CD4-positive, alpha-beta T cell treated with Interleukin-21 for 1 hour (primary cell): ENCODE measurements at regions not wholly inside any gene's neighbourhood (a gene's known extent, or its start where the extent isn't known, plus 50 kb on each side); places are given as distances from the start of the nearest gene placed in this dataset.
"Not testable (repeated sequence)": the region's sequence is repeated elsewhere in the genome, so short reads cannot be mapped to it uniquely, and the experiment has no call there.

Source experiments
- DNase-seq: peaks from one replicate; pipeline ENCODE4 v3.0.0-alpha.2; 2020

GRCh38 chr4:179048839-179049453 is 1606.7 kb upstream of the AGA start:
- DNase-seq = no peak

- DNase-seq = no peak
Observed at GRCh38 chr4:179051206-179051605, 1609.0 kb upstream of the AGA start.

- DNase-seq = no peak
Observed at GRCh38 chr4:179059396-179059795, 1617.2 kb upstream of the AGA start.

- not testable (repeated sequence) for DNase-seq
Observed at GRCh38 chr4:179066254-179066653, 1624.0 kb upstream of the AGA start.

- DNase-seq = no peak
Observed at GRCh38 chr4:179071131-179071530, 1628.9 kb upstream of the AGA start.

- no peak for DNase-seq
Observed at GRCh38 chr4:179076865-179077264, 1634.6 kb upstream of the AGA start.

- DNase-seq = no peak
Observed at GRCh38 chr4:179095585-179096221, 1653.5 kb upstream of the AGA start.

GRCh38 chr4:179097741-179098140 is 1655.5 kb upstream of the AGA start:
- no peak for DNase-seq

- DNase-seq = no peak
Observed at GRCh38 chr4:179110356-179110755, 1668.1 kb upstream of the AGA start.

GRCh38 chr4:179110816-179111215 is 1668.6 kb upstream of the AGA start:
- no peak for DNase-seq

GRCh38 chr4:179112441-179113170 is 1670.4 kb upstream of the AGA start:
- DNase-seq = no peak

GRCh38 chr4:179114615-179115014 is 1672.4 kb upstream of the AGA start:
- DNase-seq = no peak

GRCh38 chr4:179116011-179116410 is 1673.8 kb upstream of the AGA start:
- DNase-seq = no peak

- no peak for DNase-seq
Observed at GRCh38 chr4:179116581-179116980, 1674.3 kb upstream of the AGA start.

GRCh38 chr4:179123084-179123483 is 1680.8 kb upstream of the AGA start:
- no peak for DNase-seq

GRCh38 chr4:179124419-179124818 is 1682.2 kb upstream of the AGA start:
- DNase-seq = no peak

GRCh38 chr4:179124957-179125356 is 1682.7 kb upstream of the AGA start:
- no peak for DNase-seq

- no peak for DNase-seq
Observed at GRCh38 chr4:179125870-179126269, 1683.6 kb upstream of the AGA start.

- DNase-seq = no peak
Observed at GRCh38 chr4:179128299-179128698, 1686.1 kb upstream of the AGA start.

GRCh38 chr4:179130122-179130714 is 1688.0 kb upstream of the AGA start:
- no peak for DNase-seq

GRCh38 chr4:179145746-179146525 is 1703.7 kb upstream of the AGA start:
- no peak for DNase-seq

- no peak for DNase-seq
Observed at GRCh38 chr4:179151770-179152169, 1709.5 kb upstream of the AGA start.

GRCh38 chr4:179163147-179163546 is 1720.9 kb upstream of the AGA start:
- DNase-seq = no peak
